PC-3 (cell line): ENCODE measurements at regions not wholly inside any gene's neighbourhood (a gene's known extent, or its start where the extent isn't known, plus 50 kb on each side); places are given as distances from the start of the nearest gene placed in this dataset.

Experiments
- ATAC-seq: fragments of 200-7000 bp; cut with Tn5 transposase; 2 replicates; pipeline ENCODE4 v1.9.1; 2020; ENCODE audit warnings: mild to moderate bottlenecking, moderate library complexity
- BruUV-seq: library from RNA; stranded (reverse); fragments of 400-500 nt; replicated peaks from 2 replicates; lab custom pipeline; 2021; lab: Mats Ljungman, UMichigan
- CTCF ChIA-PET: fragments of 300-600 bp; sonication (Branson Sonifier 250); formaldehyde crosslinking; loops from one replicate; lab custom pipeline; 2022; ENCODE audit warnings: antibody characterized with exemption; lab: Charles Lee
- POLR2A ChIA-PET: fragments of 300-600 bp; sonication (Branson Sonifier 250); formaldehyde crosslinking; loops from one replicate; lab custom pipeline; 2022; ENCODE audit warnings: antibody characterized with exemption; ENCODE audit not compliant: unreplicated experiment; lab: Charles Lee
- DNase-seq: peaks from one replicate; pipeline ENCODE4 v3.0.0-alpha.2; 2015
- H2AFZ ChIP-seq: fragments of 300-600 bp; sonication (generic); 2 replicates; pipeline ENCODE4 v1.6.0; 2016; ENCODE audit warnings: antibody characterized with exemption, low read length
- H3F3A ChIP-seq: fragments of 300-600 bp; sonication (generic); one replicate; pipeline ENCODE4 v1.6.0; 2017; ENCODE audit warnings: antibody characterized with exemption, low read length, control low read depth, mild to moderate bottlenecking; ENCODE audit not compliant: unreplicated experiment
- H3K27ac ChIP-seq: fragments of 300-600 bp; sonication (generic); 2 replicates; pipeline ENCODE4 v1.5.1; 2016; ENCODE audit warnings: mild to moderate bottlenecking, low read length
- H3K27me3 ChIP-seq: fragments of 300-600 bp; sonication (generic); 2 replicates; pipeline ENCODE4 v1.6.1; 2016; ENCODE audit warnings: low read length, mixed read lengths
- H3K36me3 ChIP-seq: fragments of 300-600 bp; sonication (generic); 2 replicates; pipeline ENCODE4 v1.6.1; 2016; ENCODE audit warnings: low read depth, mixed run types, low read length, mixed read lengths
- H3K4me1 ChIP-seq: fragments of 300-600 bp; sonication (generic); 2 replicates; pipeline ENCODE4 v1.5.1; 2016; ENCODE audit warnings: low read length; ENCODE audit not compliant: insufficient read depth
- H3K4me2 ChIP-seq: fragments of 300-600 bp; sonication (generic); 2 replicates; pipeline ENCODE4 v1.6.0; 2016; ENCODE audit warnings: low read length
- H3K4me3 ChIP-seq: fragments of 300-600 bp; sonication (generic); 2 replicates; pipeline ENCODE4 v1.5.1; 2016; ENCODE audit warnings: mild to moderate bottlenecking, low read length, mixed read lengths
- H3K79me2 ChIP-seq: fragments of 300-600 bp; sonication (generic); 2 replicates; pipeline ENCODE4 v1.6.1; 2017; ENCODE audit warnings: low read length, mixed read lengths
- H3K9ac ChIP-seq: fragments of 300-600 bp; sonication (generic); 2 replicates; pipeline ENCODE4 v1.6.0; 2016; ENCODE audit warnings: mild to moderate bottlenecking, low read length
- H3K9me2 ChIP-seq: fragments of 300-600 bp; sonication (generic); replicated peaks from 2 replicates; pipeline ENCODE4 v1.6.1; 2016; ENCODE audit warnings: mixed run types, low read length, mixed read lengths
- H3K9me3 ChIP-seq: fragments of 300-600 bp; sonication (generic); 2 replicates; pipeline ENCODE4 v1.6.1; 2016; ENCODE audit warnings: low read length, mixed read lengths
- H4K20me1 ChIP-seq: fragments of 300-600 bp; sonication (generic); 2 replicates; pipeline ENCODE4 v1.6.1; 2016; ENCODE audit warnings: low read length, mixed read lengths
- EZH2 ChIP-seq: fragments of 300-600 bp; sonication (generic); IDR thresholded peaks from one replicate; pipeline ENCODE4 v1.6.1; 2017; ENCODE audit warnings: antibody characterized with exemption, mild to moderate bottlenecking, low read length; ENCODE audit not compliant: unreplicated experiment
- EZH2phosphoT487 ChIP-seq: fragments of 300-600 bp; sonication (generic); IDR thresholded peaks from 2 replicates; pipeline ENCODE4 v1.6.1; 2018; ENCODE audit warnings: mild to moderate bottlenecking, antibody characterized with exemption, low read length, borderline replicate concordance
- intact Hi-C: fragments of 100-400 bp; cut with micrococcal nuclease; formaldehyde crosslinking; loops from 2 replicates; pipeline ENCODE4 v1.9.0; 2023
- TF ChIP-seq, protein P1 (sequence below): fragments of 300-600 bp; sonication (generic); conservative IDR thresholded peaks from 2 replicates; pipeline ENCODE4 v1.5.1; 2017; ENCODE audit warnings: antibody characterized with exemption, low read depth, mild to moderate bottlenecking, low read length

DNA sequence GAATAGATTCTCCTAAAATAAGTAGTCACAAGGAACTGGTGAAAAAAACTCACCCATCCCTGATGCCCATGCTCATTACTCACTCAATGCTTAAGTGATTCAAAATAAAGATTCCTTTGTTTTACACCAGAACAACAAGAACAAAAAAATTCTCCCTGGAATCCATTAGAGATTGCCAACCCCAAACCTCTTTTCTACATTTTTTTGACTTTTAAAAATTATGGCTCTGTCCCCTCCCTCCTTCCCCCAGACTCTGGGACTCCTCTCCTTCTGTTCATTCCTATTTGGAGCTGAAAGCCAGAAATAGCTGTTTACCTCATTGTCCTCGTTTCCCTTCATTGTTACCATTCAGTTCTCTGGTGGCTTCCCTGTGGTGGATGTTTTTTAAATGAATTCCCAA, 63.2 kb upstream of the FHIP2A start:
- Histone ChIP-seq H3K4me1 (peaks cover 29% of the 10 kb centered on the region), H3K27ac (no peak overlapping the region), H3K9me2 (no peaks in the 10 kb centered on the region), H3K9ac (no peak overlapping the region), H3F3A (no peaks in the 10 kb centered on the region), H3K4me3 (no peak overlapping the region), H3K4me2 (no peak overlapping the region), H3K79me2 (no peaks in the 10 kb centered on the region), H3K36me3 (no peaks in the 10 kb centered on the region), H3K9me3 (no peaks in the 10 kb centered on the region), H3K27me3 (no peaks in the 10 kb centered on the region), H2AFZ (no peak overlapping the region), H4K20me1 (no peaks in the 10 kb centered on the region)
- intact Hi-C loops: no loop called here
- ChIA-PET CTCF (no interaction called here), POLR2A (interaction anchor here (0.6 kb wide), 1 partner anchor 9 kb away, joined by 4 read pairs; no protein-coding TSS in a partner anchor)
- ATAC-seq (peak; percentile 9; the same call in 1 of the 2 replicates), DNase-seq (peak; percentile 36)
- no peak for TF ChIP-seq EZH2phosphoT487
- no peak for TF ChIP-seq EZH2
- TF ChIP-seq, protein P1, sequence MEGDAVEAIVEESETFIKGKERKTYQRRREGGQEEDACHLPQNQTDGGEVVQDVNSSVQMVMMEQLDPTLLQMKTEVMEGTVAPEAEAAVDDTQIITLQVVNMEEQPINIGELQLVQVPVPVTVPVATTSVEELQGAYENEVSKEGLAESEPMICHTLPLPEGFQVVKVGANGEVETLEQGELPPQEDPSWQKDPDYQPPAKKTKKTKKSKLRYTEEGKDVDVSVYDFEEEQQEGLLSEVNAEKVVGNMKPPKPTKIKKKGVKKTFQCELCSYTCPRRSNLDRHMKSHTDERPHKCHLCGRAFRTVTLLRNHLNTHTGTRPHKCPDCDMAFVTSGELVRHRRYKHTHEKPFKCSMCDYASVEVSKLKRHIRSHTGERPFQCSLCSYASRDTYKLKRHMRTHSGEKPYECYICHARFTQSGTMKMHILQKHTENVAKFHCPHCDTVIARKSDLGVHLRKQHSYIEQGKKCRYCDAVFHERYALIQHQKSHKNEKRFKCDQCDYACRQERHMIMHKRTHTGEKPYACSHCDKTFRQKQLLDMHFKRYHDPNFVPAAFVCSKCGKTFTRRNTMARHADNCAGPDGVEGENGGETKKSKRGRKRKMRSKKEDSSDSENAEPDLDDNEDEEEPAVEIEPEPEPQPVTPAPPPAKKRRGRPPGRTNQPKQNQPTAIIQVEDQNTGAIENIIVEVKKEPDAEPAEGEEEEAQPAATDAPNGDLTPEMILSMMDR: no peak
- no TSS peak for BruUV-seq

DNA sequence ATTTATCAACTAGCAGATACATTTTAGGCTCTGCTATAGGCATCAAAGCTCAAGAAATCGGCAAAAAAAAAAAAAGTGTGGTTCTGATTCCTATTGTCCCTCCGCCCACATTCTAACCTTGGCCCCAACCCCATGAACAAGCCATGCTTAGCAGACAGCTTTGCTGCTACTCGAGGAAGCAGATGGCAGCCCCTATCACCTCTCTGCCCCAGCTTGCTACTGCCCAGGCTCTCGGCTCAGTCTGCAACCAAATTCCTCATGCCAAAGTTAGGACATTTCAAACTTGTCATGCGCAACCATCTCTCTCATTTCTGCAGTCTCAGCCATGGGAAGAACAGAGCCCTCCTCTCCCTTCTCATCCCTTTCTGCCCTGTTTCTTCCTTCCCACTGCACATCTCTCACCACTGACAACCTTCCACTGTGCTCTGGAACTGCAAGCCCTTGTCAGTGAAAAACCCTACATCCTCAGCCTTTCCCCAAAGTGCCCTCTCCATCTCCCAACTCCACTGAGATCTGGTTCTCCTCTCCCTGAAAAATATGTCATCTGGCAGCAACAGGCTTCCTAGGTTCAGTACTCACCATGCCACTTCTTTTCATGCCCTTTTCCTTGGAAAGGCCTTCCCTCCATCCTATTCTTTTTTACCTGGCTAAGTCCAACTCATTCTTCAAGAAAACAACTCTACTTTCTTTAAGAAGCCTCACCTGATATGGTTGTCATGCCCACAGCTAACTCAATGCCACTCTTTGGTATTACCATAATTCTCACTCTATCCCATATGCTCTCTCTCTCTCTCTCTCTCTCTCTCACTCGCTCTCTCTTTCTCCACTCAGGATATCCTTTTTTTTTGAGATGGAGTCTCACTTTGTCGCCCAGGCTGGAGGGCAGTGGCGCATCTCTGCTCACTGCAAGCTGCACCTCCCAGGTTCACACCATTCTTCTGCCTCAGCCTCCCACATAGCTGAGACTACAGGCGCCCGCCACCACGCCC, 60.1 kb upstream of the FHIP2A start:
- POLR2A ChIA-PET: no interaction called here
- H2AFZ ChIP-seq: no peak overlapping the region
- H3K4me1 ChIP-seq: peaks cover 14% of the 10 kb centered on the region
- H3K9me2 ChIP-seq: no peaks in the 10 kb centered on the region
- no peaks in the 10 kb centered on the region for H3K27me3 ChIP-seq
- intact Hi-C loops: no loop called here
- no peak overlapping the region for H3K27ac ChIP-seq
- H3K79me2 ChIP-seq: no peaks in the 10 kb centered on the region
- ATAC-seq (no peak), DNase-seq (no peak)
- CTCF ChIA-PET: no interaction called here
- no TSS peak for BruUV-seq
- H3K9me3 ChIP-seq: no peaks in the 10 kb centered on the region
- no peaks in the 10 kb centered on the region for H3K36me3 ChIP-seq
- TF ChIP-seq EZH2phosphoT487 (no peak), EZH2 (no peak)
- TF ChIP-seq, protein P1: no peak
- H3K4me3 ChIP-seq: no peak overlapping the region
- H3K9ac ChIP-seq: no peak overlapping the region
- H4K20me1 ChIP-seq: no peaks in the 10 kb centered on the region
- H3K4me2 ChIP-seq: no peak overlapping the region
- no peaks in the 10 kb centered on the region for H3F3A ChIP-seq

DNA sequence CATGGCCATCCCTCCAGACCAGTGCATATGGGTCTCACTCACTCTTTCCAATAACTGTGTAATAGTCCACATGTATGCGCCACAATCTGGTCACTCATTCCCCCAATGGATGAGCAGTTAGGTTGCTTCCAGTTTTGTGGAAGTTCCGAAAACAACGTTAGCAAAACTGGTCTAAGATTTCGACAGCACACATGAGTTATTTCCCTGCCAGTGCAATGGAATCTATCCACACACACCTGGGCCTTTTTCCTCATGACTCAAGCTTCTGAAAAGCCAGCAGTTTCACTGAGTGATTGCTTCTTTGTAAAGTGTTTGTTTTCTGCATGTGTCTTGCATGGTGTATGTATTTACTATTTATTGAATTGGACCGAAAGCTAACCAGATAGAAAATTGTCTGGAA, 58.8 kb upstream of the FHIP2A start:
- H3K4me3 ChIP-seq: no peak overlapping the region
- H2AFZ ChIP-seq: no peak overlapping the region
- H3K36me3 ChIP-seq: no peaks in the 10 kb centered on the region
- BruUV-seq: no TSS peak
- no peaks in the 10 kb centered on the region for H4K20me1 ChIP-seq
- no peak overlapping the region for H3K9ac ChIP-seq
- ATAC-seq (no peak), DNase-seq (no peak)
- TF ChIP-seq, protein P1: no peak
- TF ChIP-seq EZH2 (no peak), EZH2phosphoT487 (no peak)
- H3K4me2 ChIP-seq: no peak overlapping the region
- ChIA-PET POLR2A (no interaction called here), CTCF (no interaction called here)
- no peaks in the 10 kb centered on the region for H3K9me3 ChIP-seq
- H3K27ac ChIP-seq: no peak overlapping the region
- H3K79me2 ChIP-seq: no peaks in the 10 kb centered on the region
- intact Hi-C loops: no loop called here
- H3F3A ChIP-seq: no peaks in the 10 kb centered on the region
- no peaks in the 10 kb centered on the region for H3K9me2 ChIP-seq
- H3K4me1 ChIP-seq: peaks cover 20% of the 10 kb centered on the region
- no peaks in the 10 kb centered on the region for H3K27me3 ChIP-seq
